HepG2 (cell line): ENCODE measurements at regions not wholly inside any gene's neighbourhood (a gene's known extent, or its start where the extent isn't known, plus 50 kb on each side); places are given as distances from the start of the nearest gene placed in this dataset.

Source experiments
- AGO2 ChIP-seq: fragments of 200-400 bp; formaldehyde crosslinking; optimal IDR thresholded peaks from 2 replicates; pipeline ENCODE3; 2017; ENCODE audit warnings: mild to moderate bottlenecking, low read depth, low read length, moderate library complexity
- ATF7 ChIP-seq, 2 experiments: fragments of 450-650 bp in 1 of 2; sonication (generic) in 1 of 2; formaldehyde crosslinking in 1 of 2; IDR thresholded peaks; 2 replicates each; pipeline versions ENCODE4 v1.4.0 to v1.6.1; 2016 to 2020; ENCODE audit warnings: antibody characterized with exemption in 1 of 2, mild to moderate bottlenecking in 1 of 2, missing genetic modification reagents in 1 of 2
- CEBPB ChIP-seq: IDR thresholded peaks from 2 replicates; pipeline ENCODE4 v1.6.1; 2011; ENCODE audit warnings: low read depth, low read length, improper control_type of control experiment, borderline replicate concordance
- EP300 ChIP-seq, 3 experiments: sonication (generic) in 1 of 3; formaldehyde crosslinking in 1 of 3; IDR thresholded peaks; 2 replicates each; pipeline versions ENCODE4 v1.5.1 to v1.6.1; 2011 to 2020; ENCODE audit warnings: low read depth in 2 of 3, low read length in 2 of 3, borderline replicate concordance in 1 of 3, improper control_type of control experiment in 1 of 3, mild to moderate bottlenecking in 1 of 3, missing genetic modification reagents in 1 of 3, moderate library complexity in 1 of 3
- FOSL2 ChIP-seq: sonication (generic); formaldehyde crosslinking; IDR thresholded peaks from 2 replicates; pipeline ENCODE4 v1.4.0; 2020; ENCODE audit warnings: missing genetic modification reagents
- GATAD2A ChIP-seq: IDR thresholded peaks from 2 replicates; pipeline ENCODE4 v1.6.1; 2016
- HNRNPK ChIP-seq: fragments of 200-400 bp; formaldehyde crosslinking; IDR thresholded peaks from 2 replicates; pipeline ENCODE4 v1.6.1; 2018; ENCODE audit warnings: low read length, low read depth, moderate library complexity, mild to moderate bottlenecking; ENCODE audit not compliant: poor library complexity, severe bottlenecking
- JUN ChIP-seq: sonication (generic); formaldehyde crosslinking; IDR thresholded peaks from 2 replicates; pipeline ENCODE4 v1.4.0; 2020; ENCODE audit warnings: mild to moderate bottlenecking, missing genetic modification reagents
- PRPF4 ChIP-seq: fragments of 200-400 bp; formaldehyde crosslinking; IDR thresholded peaks from 2 replicates; pipeline ENCODE4 v1.6.1; 2016; ENCODE audit warnings: low read length, low read depth; ENCODE audit not compliant: poor library complexity, severe bottlenecking
- TBX3 ChIP-seq: fragments of 450-650 bp; IDR thresholded peaks from 2 replicates; pipeline ENCODE4 v1.6.1; 2017; ENCODE audit warnings: antibody characterized with exemption, mild to moderate bottlenecking, inconsistent platforms, borderline replicate concordance
- ZNF142 ChIP-seq: sonication (generic); formaldehyde crosslinking; IDR thresholded peaks from 2 replicates; pipeline ENCODE4 v1.4.0; 2020; ENCODE audit warnings: missing genetic modification reagents
- ZNF678 ChIP-seq: sonication (generic); formaldehyde crosslinking; IDR thresholded peaks from 2 replicates; pipeline ENCODE4 v1.4.0; 2020; ENCODE audit warnings: mild to moderate bottlenecking, missing genetic modification reagents
- TF ChIP-seq, protein P1 (sequence below): IDR thresholded peaks from 2 replicates; pipeline ENCODE4 v1.6.1; 2012; ENCODE audit warnings: low read depth, low read length, improper control_type of control experiment
- TF ChIP-seq, protein P2 (sequence below): IDR thresholded peaks from 2 replicates; pipeline ENCODE4 v1.4.0; 2020; ENCODE audit warnings: mild to moderate bottlenecking, missing genetic modification reagents

DNA sequence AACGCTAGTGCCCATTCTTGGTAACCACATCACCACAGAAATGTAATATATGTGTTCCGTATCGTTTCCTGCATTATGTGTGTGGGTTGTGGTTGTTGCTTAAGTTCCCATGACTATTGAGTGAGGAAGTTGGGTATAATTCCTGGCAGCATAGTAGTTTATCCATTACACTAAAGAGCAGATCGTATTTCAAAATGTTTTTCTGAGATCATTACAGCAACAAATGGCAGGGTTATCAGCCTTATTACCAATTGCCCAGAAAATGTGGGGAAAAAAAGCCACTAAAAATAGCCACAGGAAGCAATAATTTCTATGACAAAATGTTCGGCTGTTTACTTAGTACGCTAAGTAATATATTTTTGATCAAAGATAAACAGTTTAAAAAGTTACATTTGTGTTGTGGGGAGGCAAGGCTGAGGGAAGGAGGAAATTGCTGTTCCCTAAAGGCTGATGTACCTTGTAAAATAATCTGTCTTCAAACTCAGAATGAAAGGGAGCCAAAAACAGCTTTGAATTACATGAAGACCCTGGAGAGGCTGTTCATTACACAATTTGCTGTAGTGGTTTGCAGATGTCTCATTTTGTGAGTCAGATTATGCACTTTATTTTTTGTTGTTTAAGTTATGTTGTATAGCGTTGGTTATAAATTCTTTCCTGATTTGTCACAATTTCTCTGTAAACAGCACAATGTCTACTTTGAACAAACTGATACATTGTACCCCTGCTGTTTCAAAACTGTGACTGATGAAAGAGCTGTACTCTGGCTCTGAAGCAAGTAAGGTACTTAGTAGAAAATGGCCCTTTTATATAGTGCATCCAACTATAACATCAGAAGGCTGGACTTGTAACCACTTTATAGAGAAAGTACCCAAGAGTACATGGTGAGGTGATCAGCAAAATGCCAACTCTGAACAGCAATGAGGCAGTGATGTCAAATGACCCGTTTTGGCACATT is 1028.5 kb downstream of the NR2F1-AS1 start (continued):
- TF ChIP-seq JUN (CRISPR knock-in tag) (0 out of 2 replicates have a peak, but pooled peaks have one; percentile 29), ATF7 (IDR thresholded peaks at IDR 0.05) (no peak), ATF7 (CRISPR knock-in tag; IDR thresholded peaks at IDR 0.05) (no peak), FOSL2 (peak; percentile 75), AGO2 (no peak), GATAD2A (peak; percentile 58; the same call in 1 of the 2 replicates), PRPF4 (no peak), CEBPB (peak; percentile 49), EP300 (IDR thresholded peaks at IDR 0.05; ENCODE audit: low read depth in 2 of 2, low read length in 2 of 2) (peak in 1 of 2 experiments; percentile 60; a peak in 2 of 4 replicates), EP300 (CRISPR knock-in tag; IDR thresholded peaks at IDR 0.05; ENCODE audit: borderline replicate concordance) (no peak), ZNF142 (CRISPR knock-in tag) (no peak), TBX3 (no peak), ZNF678 (CRISPR knock-in tag) (no peak), HNRNPK (no peak)
- TF ChIP-seq, protein P1, sequence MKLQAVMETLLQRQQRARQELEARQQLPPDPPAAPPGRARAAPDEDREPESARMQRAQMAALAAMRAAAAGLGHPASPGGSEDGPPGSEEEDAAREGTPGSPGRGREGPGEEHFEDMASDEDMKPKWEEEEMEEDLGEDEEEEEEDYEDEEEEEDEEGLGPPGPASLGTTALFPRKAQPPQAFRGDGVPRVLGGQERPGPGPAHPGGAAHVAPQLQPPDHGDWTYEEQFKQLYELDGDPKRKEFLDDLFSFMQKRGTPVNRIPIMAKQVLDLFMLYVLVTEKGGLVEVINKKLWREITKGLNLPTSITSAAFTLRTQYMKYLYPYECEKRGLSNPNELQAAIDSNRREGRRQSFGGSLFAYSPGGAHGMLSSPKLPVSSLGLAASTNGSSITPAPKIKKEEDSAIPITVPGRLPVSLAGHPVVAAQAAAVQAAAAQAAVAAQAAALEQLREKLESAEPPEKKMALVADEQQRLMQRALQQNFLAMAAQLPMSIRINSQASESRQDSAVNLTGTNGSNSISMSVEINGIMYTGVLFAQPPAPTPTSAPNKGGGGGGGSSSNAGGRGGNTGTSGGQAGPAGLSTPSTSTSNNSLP = peak; percentile 67; the same call in 1 of the 2 replicates
- TF ChIP-seq, protein P2, sequence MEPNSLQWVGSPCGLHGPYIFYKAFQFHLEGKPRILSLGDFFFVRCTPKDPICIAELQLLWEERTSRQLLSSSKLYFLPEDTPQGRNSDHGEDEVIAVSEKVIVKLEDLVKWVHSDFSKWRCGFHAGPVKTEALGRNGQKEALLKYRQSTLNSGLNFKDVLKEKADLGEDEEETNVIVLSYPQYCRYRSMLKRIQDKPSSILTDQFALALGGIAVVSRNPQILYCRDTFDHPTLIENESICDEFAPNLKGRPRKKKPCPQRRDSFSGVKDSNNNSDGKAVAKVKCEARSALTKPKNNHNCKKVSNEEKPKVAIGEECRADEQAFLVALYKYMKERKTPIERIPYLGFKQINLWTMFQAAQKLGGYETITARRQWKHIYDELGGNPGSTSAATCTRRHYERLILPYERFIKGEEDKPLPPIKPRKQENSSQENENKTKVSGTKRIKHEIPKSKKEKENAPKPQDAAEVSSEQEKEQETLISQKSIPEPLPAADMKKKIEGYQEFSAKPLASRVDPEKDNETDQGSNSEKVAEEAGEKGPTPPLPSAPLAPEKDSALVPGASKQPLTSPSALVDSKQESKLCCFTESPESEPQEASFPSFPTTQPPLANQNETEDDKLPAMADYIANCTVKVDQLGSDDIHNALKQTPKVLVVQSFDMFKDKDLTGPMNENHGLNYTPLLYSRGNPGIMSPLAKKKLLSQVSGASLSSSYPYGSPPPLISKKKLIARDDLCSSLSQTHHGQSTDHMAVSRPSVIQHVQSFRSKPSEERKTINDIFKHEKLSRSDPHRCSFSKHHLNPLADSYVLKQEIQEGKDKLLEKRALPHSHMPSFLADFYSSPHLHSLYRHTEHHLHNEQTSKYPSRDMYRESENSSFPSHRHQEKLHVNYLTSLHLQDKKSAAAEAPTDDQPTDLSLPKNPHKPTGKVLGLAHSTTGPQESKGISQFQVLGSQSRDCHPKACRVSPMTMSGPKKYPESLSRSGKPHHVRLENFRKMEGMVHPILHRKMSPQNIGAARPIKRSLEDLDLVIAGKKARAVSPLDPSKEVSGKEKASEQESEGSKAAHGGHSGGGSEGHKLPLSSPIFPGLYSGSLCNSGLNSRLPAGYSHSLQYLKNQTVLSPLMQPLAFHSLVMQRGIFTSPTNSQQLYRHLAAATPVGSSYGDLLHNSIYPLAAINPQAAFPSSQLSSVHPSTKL (CRISPR knock-in tag) = peak; percentile 53; the same call in 1 of the 2 replicates
- TF ChIP-seq, all 625 proteins: peak for 17
